Gastroesophageal sphincter (tissue), 4 donors: ENCODE measurements at regions not wholly inside any gene's neighbourhood (a gene's known extent, or its start where the extent isn't known, plus 50 kb on each side); places are given as distances from the start of the nearest gene placed in this dataset.

ENCODE experiments used
- ATAC-seq: fragments of 150-250 bp; one replicate; pipeline ENCODE4 v1.9.1; 2016; ENCODE audit warnings: mild to moderate bottlenecking, moderate library complexity
- H3K27ac ChIP-seq, 4 donors: fragments of 200-600 bp; sonication (generic) in 3 of 4; 1 replicate in 3 of 4; 2 replicates in 1 of 4; pipeline ENCODE4 v1.5.1; 2016 to 2019
- H3K27me3 ChIP-seq: fragments of 200-600 bp; sonication (generic); one replicate; pipeline ENCODE4 v1.5.1; 2019
- H3K36me3 ChIP-seq, 2 donors: fragments of 200-600 bp; sonication (generic); one replicate each; pipeline ENCODE4 v1.5.1; 2019; ENCODE audit warnings: control low read depth in 1 of 2
- H3K4me1 ChIP-seq, 3 donors: fragments of 200-600 bp; sonication (generic); 1 replicate in 2 of 3; 2 replicates in 1 of 3; pipeline ENCODE4 v1.5.1; 2016 to 2019; ENCODE audit warnings: control low read depth in 2 of 3
- H3K4me3 ChIP-seq, 2 donors: fragments of 200-600 bp; sonication (generic); one replicate each; pipeline ENCODE4 v1.5.1; 2019; ENCODE audit warnings: mild to moderate bottlenecking in 1 of 2, moderate library complexity in 1 of 2
- H3K9me3 ChIP-seq, 3 donors: fragments of 200-600 bp; sonication (generic); one replicate each; pipeline ENCODE4 v1.5.1; 2017 to 2019; ENCODE audit warnings: control low read depth in 2 of 3
- EP300 ChIP-seq: sonication (generic); formaldehyde crosslinking; IDR thresholded peaks from one replicate; pipeline ENCODE4 v1.6.1; 2017; ENCODE audit warnings: antibody characterized with exemption, mild to moderate bottlenecking
- POLR2A ChIP-seq, 2 donors: fragments of 450-650 bp; IDR thresholded peaks; one replicate each; pipeline ENCODE4 v1.6.1; 2017; ENCODE audit warnings: antibody characterized with exemption in 2 of 2, mild to moderate bottlenecking in 2 of 2, moderate library complexity in 1 of 2
- POLR2AphosphoS5 ChIP-seq: sonication (generic); formaldehyde crosslinking; IDR thresholded peaks from one replicate; pipeline ENCODE4 v1.6.1; 2017; ENCODE audit warnings: antibody characterized with exemption
- WGBS, 2 donors: methylation state at CpG; one replicate each; pipeline ENCODE4 v1.1.5; 2018; ENCODE audit warnings: low coverage in 1 of 2; 5-methylcytosine and 5-hydroxymethylcytosine counted together
- TF ChIP-seq, protein P1 (sequence below), 4 experiments: fragments of 200-600 bp in 2 of 4; fragments of 450-650 bp in 2 of 4; sonication (generic) in 1 of 4; IDR thresholded peaks; one replicate each; pipeline ENCODE4 v1.5.1; 2017 to 2019; ENCODE audit warnings: antibody characterized with exemption in 4 of 4, mild to moderate bottlenecking in 2 of 4, moderate library complexity in 2 of 4

DNA sequence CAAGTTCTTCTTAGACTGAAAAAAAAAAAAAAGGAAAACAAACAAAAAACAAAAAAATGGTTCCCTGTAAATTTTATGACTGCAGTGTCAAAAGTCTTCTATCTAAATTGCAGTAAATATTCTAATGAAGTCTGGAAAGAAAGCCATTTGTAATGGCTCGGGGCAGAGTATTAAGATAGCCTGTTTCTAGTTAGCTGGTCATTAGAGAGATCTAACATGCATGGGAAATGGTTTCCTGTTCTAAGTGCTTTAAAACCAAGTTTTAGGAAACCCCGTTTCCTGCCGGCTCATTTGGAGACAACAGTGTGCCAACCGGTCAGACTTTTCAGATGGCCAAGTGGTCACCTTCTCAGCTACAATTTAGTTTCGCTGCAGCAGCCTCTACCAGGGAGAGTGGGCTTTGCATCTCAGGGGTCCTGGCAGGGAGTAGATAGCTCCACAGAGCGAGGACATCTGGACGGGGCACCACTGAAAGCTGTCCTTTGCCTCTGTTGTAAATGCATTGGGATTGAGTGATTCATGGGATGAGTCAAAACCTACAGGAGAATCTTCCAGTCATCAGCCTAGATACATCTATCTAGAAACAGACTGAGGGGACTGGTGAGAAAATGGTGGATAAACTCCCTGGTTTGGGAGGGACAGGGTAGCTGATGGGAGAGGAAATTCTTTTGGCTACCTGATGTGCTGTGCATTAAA lies 473.2 kb upstream of the SALL1 start:
- Histone ChIP-seq H3K27ac (no peak overlapping the region), H3K4me3 (no peak overlapping the region), H3K4me1 (no peaks in the 10 kb centered on the region), H3K9me3 (no peaks in the 10 kb centered on the region), H3K36me3 (no peaks in the 10 kb centered on the region), H3K27me3 (no peaks in the 10 kb centered on the region)
- WGBS, 2 donors, result 57 to 83% methylated on average over 1 to 5 of the region's 7 CpGs
- TF ChIP-seq POLR2A (IDR thresholded peaks at IDR 0.05) (no peak), EP300 (no peak), POLR2AphosphoS5 (no peak)
- TF ChIP-seq, protein P1, sequence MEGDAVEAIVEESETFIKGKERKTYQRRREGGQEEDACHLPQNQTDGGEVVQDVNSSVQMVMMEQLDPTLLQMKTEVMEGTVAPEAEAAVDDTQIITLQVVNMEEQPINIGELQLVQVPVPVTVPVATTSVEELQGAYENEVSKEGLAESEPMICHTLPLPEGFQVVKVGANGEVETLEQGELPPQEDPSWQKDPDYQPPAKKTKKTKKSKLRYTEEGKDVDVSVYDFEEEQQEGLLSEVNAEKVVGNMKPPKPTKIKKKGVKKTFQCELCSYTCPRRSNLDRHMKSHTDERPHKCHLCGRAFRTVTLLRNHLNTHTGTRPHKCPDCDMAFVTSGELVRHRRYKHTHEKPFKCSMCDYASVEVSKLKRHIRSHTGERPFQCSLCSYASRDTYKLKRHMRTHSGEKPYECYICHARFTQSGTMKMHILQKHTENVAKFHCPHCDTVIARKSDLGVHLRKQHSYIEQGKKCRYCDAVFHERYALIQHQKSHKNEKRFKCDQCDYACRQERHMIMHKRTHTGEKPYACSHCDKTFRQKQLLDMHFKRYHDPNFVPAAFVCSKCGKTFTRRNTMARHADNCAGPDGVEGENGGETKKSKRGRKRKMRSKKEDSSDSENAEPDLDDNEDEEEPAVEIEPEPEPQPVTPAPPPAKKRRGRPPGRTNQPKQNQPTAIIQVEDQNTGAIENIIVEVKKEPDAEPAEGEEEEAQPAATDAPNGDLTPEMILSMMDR (IDR thresholded peaks at IDR 0.05), result no peak
- no peak for ATAC-seq

DNA sequence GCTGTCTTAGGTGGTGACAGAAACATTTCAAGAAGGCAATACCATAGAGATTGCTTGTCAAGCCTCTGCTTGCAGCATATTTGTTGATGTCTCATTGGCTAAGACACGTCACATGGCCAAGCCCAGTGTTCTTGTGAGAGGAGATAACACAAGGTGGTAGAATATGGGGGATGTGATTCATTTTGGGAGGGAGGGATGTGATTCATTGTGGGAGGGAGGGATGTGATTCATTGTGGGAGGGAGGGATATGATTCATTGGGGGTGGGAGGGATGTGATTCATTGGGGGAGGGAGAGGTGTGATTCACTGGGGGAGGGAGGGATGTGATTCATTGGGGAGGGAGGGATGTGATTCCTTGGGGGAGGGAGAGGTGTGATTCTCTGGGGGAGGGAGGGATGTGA lies 470.5 kb upstream of the SALL1 start:
- Histone ChIP-seq H3K36me3 (no peaks in the 10 kb centered on the region), H3K4me3 (no peak overlapping the region), H3K9me3 (no peaks in the 10 kb centered on the region), H3K4me1 (no peaks in the 10 kb centered on the region), H3K27me3 (no peaks in the 10 kb centered on the region), H3K27ac (no peak overlapping the region)
- WGBS, 2 donors, result no CpG with 5 or more reads among the region's 1 CpG
- TF ChIP-seq EP300 (no peak), POLR2A (IDR thresholded peaks at IDR 0.05) (no peak), POLR2AphosphoS5 (no peak)
- TF ChIP-seq, protein P1 (IDR thresholded peaks at IDR 0.05), result no peak
- ATAC-seq, result no peak

DNA sequence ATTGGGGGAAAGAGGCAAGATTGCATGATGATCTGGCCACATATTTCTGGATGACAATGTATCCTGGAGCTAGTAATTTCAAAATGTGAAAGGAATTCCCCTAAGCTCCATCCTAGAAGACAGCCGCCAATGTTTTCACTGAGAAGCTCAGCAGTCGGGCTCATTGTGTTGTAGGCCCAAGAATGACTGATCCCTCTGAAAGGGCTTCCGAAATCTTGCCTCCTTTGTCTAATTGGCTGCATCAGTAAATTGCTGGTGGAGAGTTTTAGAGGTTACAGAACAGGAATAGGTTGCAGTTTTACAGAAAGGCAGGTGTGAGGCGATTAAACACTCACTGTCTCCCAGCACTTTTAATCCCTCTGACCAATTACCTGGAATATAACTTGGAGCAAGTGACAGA lies 464.1 kb upstream of the SALL1 start:
- no peaks in the 10 kb centered on the region for H3K4me1 ChIP-seq
- no peak for TF ChIP-seq POLR2AphosphoS5
- TF ChIP-seq, protein P1 (IDR thresholded peaks at IDR 0.05), result no peak
- no peak for TF ChIP-seq EP300
- no peak for TF ChIP-seq POLR2A (IDR thresholded peaks at IDR 0.05)
- H3K27me3 ChIP-seq, result no peaks in the 10 kb centered on the region
- H3K36me3 ChIP-seq, result no peaks in the 10 kb centered on the region
- no peak overlapping the region for H3K27ac ChIP-seq
- no peak for ATAC-seq
- H3K9me3 ChIP-seq, result no peaks in the 10 kb centered on the region
- H3K4me3 ChIP-seq, result no peak overlapping the region
- 87 to 100% methylated on average over 1 to 3 of the region's 4 CpGs for WGBS, 2 donors

DNA sequence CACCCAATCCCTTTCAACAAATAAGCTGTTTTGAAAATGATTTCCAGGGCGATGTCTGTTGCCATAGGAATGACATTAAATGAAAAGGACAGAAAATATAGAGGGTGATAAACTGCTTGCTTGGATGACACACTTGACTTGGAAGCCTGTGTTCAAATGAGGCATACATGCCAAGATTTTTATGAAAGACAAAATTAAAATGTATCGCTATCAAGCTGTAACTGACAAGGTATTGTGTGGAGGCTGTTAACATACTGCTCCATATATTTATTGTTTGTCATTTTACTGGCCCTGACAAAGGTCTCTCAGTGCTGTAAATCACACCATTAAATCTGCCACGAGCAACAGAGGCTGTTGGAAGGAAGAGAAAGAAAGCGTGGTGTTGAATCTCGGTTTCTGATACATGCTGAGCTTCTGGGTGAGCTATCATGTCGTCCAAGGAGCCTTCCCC lies 456.2 kb upstream of the SALL1 start:
- H3K9me3 ChIP-seq, result no peaks in the 10 kb centered on the region
- H3K27ac ChIP-seq, result no peak overlapping the region
- H3K27me3 ChIP-seq, result no peaks in the 10 kb centered on the region
- no peak for ATAC-seq
- no peak overlapping the region for H3K4me3 ChIP-seq
- H3K4me1 ChIP-seq, result no peaks in the 10 kb centered on the region
- 33 to 34% methylated on average over 6 of the region's 6 CpGs for WGBS, 2 donors
- H3K36me3 ChIP-seq, result no peaks in the 10 kb centered on the region
- no peak for TF ChIP-seq POLR2AphosphoS5
- TF ChIP-seq EP300, result no peak
- TF ChIP-seq, protein P1 (IDR thresholded peaks at IDR 0.05), result no peak
- no peak for TF ChIP-seq POLR2A (IDR thresholded peaks at IDR 0.05)

DNA sequence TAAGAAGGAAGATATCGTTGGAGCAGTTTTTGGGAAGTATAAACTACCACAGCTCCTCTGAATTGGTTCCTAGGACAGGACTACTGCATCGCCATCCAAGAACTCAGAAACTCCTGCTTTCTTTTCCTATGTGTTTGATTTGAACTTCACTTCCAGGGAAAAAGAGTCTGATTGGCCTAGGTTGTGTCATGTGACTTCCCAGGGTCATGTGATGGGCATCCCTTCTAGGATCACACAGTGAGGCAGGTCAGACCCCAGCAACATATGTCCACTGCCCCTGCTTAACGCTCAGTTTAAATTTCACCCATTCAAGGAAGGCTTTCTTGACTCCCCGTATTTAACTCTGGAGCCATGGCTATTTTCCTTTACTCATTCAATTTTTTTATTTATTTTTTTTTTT lies 445.2 kb upstream of the SALL1 start:
- H3K4me1 ChIP-seq, result no peaks in the 10 kb centered on the region
- no peaks in the 10 kb centered on the region for H3K9me3 ChIP-seq
- no peak overlapping the region for H3K4me3 ChIP-seq
- H3K27me3 ChIP-seq, result no peaks in the 10 kb centered on the region
- ATAC-seq, result no peak
- TF ChIP-seq, protein P1 (IDR thresholded peaks at IDR 0.05), result no peak
- TF ChIP-seq POLR2AphosphoS5 (no peak), EP300 (no peak), POLR2A (IDR thresholded peaks at IDR 0.05) (no peak)
- H3K36me3 ChIP-seq, result no peaks in the 10 kb centered on the region
- no peak overlapping the region for H3K27ac ChIP-seq
- 90% methylated on average over 2 to 4 of the region's 4 CpGs for WGBS, 2 donors
